ENCODE measurements at regions not wholly inside any gene's neighbourhood (a gene's known extent, or its start where the extent isn't known, plus 50 kb on each side); places are given as distances from the start of the nearest gene placed in this dataset.

- DNase-seq (ENCODE audit: low read depth) = no peak
Observed at GRCh38 chr5:50964746-50965653, 298.6 kb downstream of the PARP8 start.

- DNase-seq (ENCODE audit: low read depth) = no peak
Observed at GRCh38 chr5:50965654-50966375, 299.4 kb downstream of the PARP8 start.

- DNase-seq (ENCODE audit: low read depth) = no peak
Observed at GRCh38 chr5:50967009-50967562, 300.6 kb downstream of the PARP8 start.

GRCh38 chr5:50967563-50968355, 301.3 kb downstream of the PARP8 start:
- no peak for DNase-seq (ENCODE audit: low read depth)

GRCh38 chr5:50968356-50969149, 302.1 kb downstream of the PARP8 start:
- DNase-seq (ENCODE audit: low read depth) = no peak

- DNase-seq (ENCODE audit: low read depth) = no peak
Observed at GRCh38 chr5:50969151-50970031, 303.0 kb downstream of the PARP8 start.

GRCh38 chr5:50975840-50976239, 309.4 kb downstream of the PARP8 start:
- DNase-seq (ENCODE audit: low read depth) = no peak

GRCh38 chr5:50978924-50979323, 312.5 kb downstream of the PARP8 start:
- DNase-seq (ENCODE audit: low read depth) = no peak

- no peak for DNase-seq (ENCODE audit: low read depth)
Observed at GRCh38 chr5:50984640-50985039, 318.2 kb downstream of the PARP8 start.

- DNase-seq (ENCODE audit: low read depth) = no peak
Observed at GRCh38 chr5:50990296-50990924, 324.0 kb downstream of the PARP8 start.

GRCh38 chr5:50995285-50995942, 329.0 kb downstream of the PARP8 start:
- no peak for DNase-seq (ENCODE audit: low read depth)

GRCh38 chr5:51001227-51001923, 334.9 kb downstream of the PARP8 start:
- DNase-seq (ENCODE audit: low read depth) = no peak

- no peak for DNase-seq (ENCODE audit: low read depth)
Observed at GRCh38 chr5:51002368-51002767, 335.9 kb downstream of the PARP8 start.

- DNase-seq (ENCODE audit: low read depth) = no peak
Observed at GRCh38 chr5:51013036-51013435, 346.6 kb downstream of the PARP8 start.

GRCh38 chr5:51018423-51018822, 352.0 kb downstream of the PARP8 start:
- no peak for DNase-seq (ENCODE audit: low read depth)

GRCh38 chr5:51024263-51024662, 357.8 kb downstream of the PARP8 start:
- DNase-seq (ENCODE audit: low read depth) = no peak

GRCh38 chr5:51027271-51027670, 356.0 kb upstream of the ISL1 start:
- no peak for DNase-seq (ENCODE audit: low read depth)

- DNase-seq (ENCODE audit: low read depth) = no peak
Observed at GRCh38 chr5:51028394-51028793, 354.9 kb upstream of the ISL1 start.

- no peak for DNase-seq (ENCODE audit: low read depth)
Observed at GRCh38 chr5:51033215-51033614, 350.0 kb upstream of the ISL1 start.

Measured in fibroblast of gingiva (primary cell).